GM10266 (cell line): ENCODE measurements at regions not wholly inside any gene's neighbourhood (a gene's known extent, or its start where the extent isn't known, plus 50 kb on each side); places are given as distances from the start of the nearest gene placed in this dataset.

Experiments
- DNase-seq: peaks from one replicate; pipeline ENCODE4 v3.0.0; 2012; ENCODE audit errors: extremely low spot score
- CTCF ChIP-seq: IDR thresholded peaks from 2 replicates; pipeline ENCODE4 v1.5.1; 2012; ENCODE audit warnings: mild to moderate bottlenecking, low read depth; ENCODE audit not compliant: control insufficient read depth, insufficient read depth; ENCODE audit errors: missing control alignments

- no peak for DNase-seq
- TF ChIP-seq CTCF: no peak
Measured at GRCh38 chr10:78964274-78964951, 104.4 kb upstream of the ZMIZ1 start.

GRCh38 chr10:78964952-78965633, 103.7 kb upstream of the ZMIZ1 start:
- DNase-seq: no peak

GRCh38 chr10:78966182-78966787, 102.5 kb upstream of the ZMIZ1 start:
- DNase-seq: no peak
- no peak for TF ChIP-seq CTCF

More at GRCh38 chr10:78964952-78965633, 103.7 kb upstream of the ZMIZ1 start:
- TF ChIP-seq CTCF: no peak

DNA sequence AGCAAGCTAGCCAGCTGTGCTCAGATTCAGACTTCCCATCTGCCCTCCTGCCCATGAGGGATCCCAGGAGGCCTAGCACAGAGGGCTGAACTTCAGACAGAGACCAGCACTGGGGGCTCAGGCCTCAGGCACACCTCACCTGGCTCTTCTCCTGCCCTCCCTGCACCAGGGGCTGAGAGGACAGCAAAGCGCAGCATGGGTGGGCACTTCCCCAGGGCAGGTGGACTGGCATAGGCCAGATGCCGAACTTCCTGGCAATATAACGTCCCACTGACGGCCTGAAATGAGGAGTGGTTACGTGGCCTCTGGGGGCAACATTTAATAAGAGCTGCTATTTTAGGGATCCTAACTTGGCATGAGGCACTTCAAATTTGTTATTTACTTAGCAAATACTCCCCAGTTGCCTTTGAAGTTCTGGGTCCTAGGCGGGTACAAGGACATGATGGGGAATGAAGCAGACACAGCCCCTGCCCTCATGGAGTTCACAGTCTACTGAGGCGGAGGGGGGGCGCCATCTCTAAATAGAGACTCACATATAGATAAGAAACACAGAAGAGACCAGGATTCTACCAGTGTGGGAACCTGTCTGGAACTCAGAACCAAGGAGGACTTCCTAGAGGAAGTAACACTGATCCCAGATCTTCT, 101.8 kb upstream of the ZMIZ1 start:
- no peak for TF ChIP-seq CTCF
- no peak for DNase-seq

GRCh38 chr10:78968300-78968942, 100.3 kb upstream of the ZMIZ1 start:
- TF ChIP-seq CTCF: no peak

GRCh38 chr10:78968943-78969342, 99.8 kb upstream of the ZMIZ1 start:
- no peak for DNase-seq
- TF ChIP-seq CTCF: no peak

More at GRCh38 chr10:78968300-78968942, 100.3 kb upstream of the ZMIZ1 start:
- no peak for DNase-seq
